ENCODE measurements at regions not wholly inside any gene's neighbourhood (a gene's known extent, or its start where the extent isn't known, plus 50 kb on each side); places are given as distances from the start of the nearest gene placed in this dataset.

- TF ChIP-seq CTCF (IDR thresholded peaks at IDR 0.05) (no peak), ZFX (IDR thresholded peaks at IDR 0.05; ENCODE audit: borderline replicate concordance) (no peak)
Measured at GRCh38 chr7:116347151-116347832, 137.0 kb downstream of the TES start.
